HepG2 (cell line): ENCODE measurements at regions not wholly inside any gene's neighbourhood (a gene's known extent, or its start where the extent isn't known, plus 50 kb on each side); places are given as distances from the start of the nearest gene placed in this dataset.

ENCODE experiments used
- ATAC-seq: fragments of 200-7000 bp; cut with Tn5 transposase; 3 replicates; pipeline ENCODE4 v1.9.1; 2020; ENCODE audit warnings: mild to moderate bottlenecking, moderate library complexity
- BruUV-seq: library from RNA; stranded (reverse); fragments of 400-500 nt; replicated peaks from 2 replicates; lab custom pipeline; 2021; lab: Mats Ljungman, UMichigan
- CTCF ChIA-PET: fragments of 300-600 bp; formaldehyde crosslinking; extraction: SDS; loops from one replicate; lab custom pipeline; 2021; ENCODE audit warnings: low total read pairs, inconsistent platforms, low intra/inter-chr PET ratio; lab: Yijun Ruan, JAX
- POLR2A ChIA-PET: fragments of 350-600 bp; sonication (Branson Sonifier 250); formaldehyde crosslinking; loops from one replicate; lab custom pipeline; 2020; ENCODE audit warnings: antibody characterized with exemption, inconsistent platforms; lab: Yijun Ruan, JAX
- DNase-seq: peaks from one replicate; pipeline ENCODE4 v3.0.0-alpha.2; 2015; ENCODE audit warnings: low spot score
- FAIRE-seq: peaks from 3 replicates; lab custom pipeline; 2011; peaks lifted over from hg19 to GRCh38; lab: Jason Lieb, UNC
- H2AFZ ChIP-seq: one replicate; pipeline ENCODE4 v1.6.1; 2011; ENCODE audit warnings: low read length, inconsistent platforms
- H3K27ac ChIP-seq: fragments of 300-600 bp; 3 replicates; pipeline ENCODE4 v1.8.0; 2011; ENCODE audit warnings: mixed run types, mild to moderate bottlenecking, mixed read lengths, low read length, inconsistent platforms; ENCODE audit not compliant: insufficient read depth; ENCODE audit errors: extremely low read length
- H3K27me3 ChIP-seq, 2 experiments: fragments of 200-600 bp in 1 of 2; 2 replicates in 1 of 2; 3 replicates in 1 of 2; pipeline versions ENCODE4 v1.6.0 to v1.8.0; 2011; ENCODE audit warnings: low read length in 2 of 2, mild to moderate bottlenecking in 2 of 2, moderate library complexity in 2 of 2, inconsistent platforms in 1 of 2; ENCODE audit not compliant: insufficient read depth in 2 of 2, control insufficient read depth in 1 of 2
- H3K36me3 ChIP-seq, 2 experiments: fragments of 200-600 bp in 1 of 2; replicated peaks in 1 of 2; 2 replicates in 1 of 2; 3 replicates in 1 of 2; pipeline versions ENCODE4 v1.5.1 to v1.8.0; 2011; ENCODE audit warnings: low read length in 2 of 2, inconsistent platforms in 1 of 2; ENCODE audit not compliant: insufficient read depth in 2 of 2, control insufficient read depth in 1 of 2
- H3K4me1 ChIP-seq: 2 replicates; pipeline ENCODE4 v1.5.1; 2012; ENCODE audit warnings: low read length, inconsistent platforms; ENCODE audit not compliant: insufficient read depth
- H3K4me2 ChIP-seq: 2 replicates; pipeline ENCODE4 v1.6.0; 2011; ENCODE audit warnings: low read depth, low read length, inconsistent platforms
- H3K4me3 ChIP-seq, 3 experiments: fragments of 200-600 bp in 1 of 3; sonication (generic), shearing (Covaris generic) in 1 of 3; replicated peaks in 1 of 3; 2 replicates each; pipeline ENCODE4 v1.5.1; 2011 to 2016; ENCODE audit warnings: low read length in 3 of 3, inconsistent platforms in 2 of 3, low read depth in 2 of 3, mild to moderate bottlenecking in 2 of 3, control low read depth in 1 of 3, mixed read lengths in 1 of 3; ENCODE audit not compliant: insufficient read depth in 1 of 3
- H3K79me2 ChIP-seq: one replicate; pipeline ENCODE4 v1.6.1; 2011; ENCODE audit warnings: low read length, inconsistent platforms; ENCODE audit not compliant: insufficient read depth
- H3K9ac ChIP-seq: 2 replicates; pipeline ENCODE4 v1.6.0; 2011; ENCODE audit warnings: mild to moderate bottlenecking, low read depth, low read length, inconsistent platforms; ENCODE audit not compliant: insufficient read depth
- H3K9me3 ChIP-seq: 2 replicates; pipeline ENCODE4 v1.5.1; 2012; ENCODE audit warnings: mild to moderate bottlenecking, low read length
- H4K20me1 ChIP-seq: 2 replicates; pipeline ENCODE4 v1.6.0; 2011; ENCODE audit warnings: inconsistent platforms, mild to moderate bottlenecking, low read length, moderate library complexity; ENCODE audit not compliant: insufficient read depth
- AFF4 ChIP-seq: sonication (generic); formaldehyde crosslinking; IDR thresholded peaks from 2 replicates; pipeline ENCODE4 v1.4.0; 2020; ENCODE audit warnings: missing genetic modification reagents
- CENPT ChIP-seq: sonication (generic); formaldehyde crosslinking; IDR thresholded peaks from 2 replicates; pipeline ENCODE4 v1.8.0; 2022; ENCODE audit warnings: low read depth, mild to moderate bottlenecking, moderate library complexity, missing genetic modification reagents
- ZNF776 ChIP-seq: sonication (generic); formaldehyde crosslinking; IDR thresholded peaks from 2 replicates; pipeline ENCODE4 v1.4.0; 2020; ENCODE audit warnings: mild to moderate bottlenecking, missing genetic modification reagents
- ZNF841 ChIP-seq: sonication (generic); formaldehyde crosslinking; IDR thresholded peaks from 2 replicates; pipeline ENCODE4 v1.8.1; 2023; ENCODE audit warnings: missing genetic modification reagents, borderline replicate concordance
- WGBS: methylation state at CpG from one replicate; pipeline ENCODE4 v1.1.6; 2017; ENCODE audit warnings: low lambda C conversion rate; 5-methylcytosine and 5-hydroxymethylcytosine counted together
- in situ Hi-C: cut with HindIII; loops from 2 replicates; pipeline ENCODE4 v1.10.0; 2017; ENCODE audit warnings: low pct_unique_long_range_greater_than_20kb; ENCODE audit not compliant: extremely low pct_ligation_motif_present
- intact Hi-C: fragments of 100-400 bp; cut with micrococcal nuclease; formaldehyde crosslinking; loops from one replicate; pipeline ENCODE4 v1.10.0; 2022; ENCODE audit not compliant: unreplicated experiment

GRCh38 chr5:40052808-40053207, 626.9 kb upstream of the PTGER4 start:
- Histone ChIP-seq H3K27ac (no peak overlapping the region), H3K9ac (no peak overlapping the region), H4K20me1 (no peaks in the 10 kb centered on the region), H3K79me2 (no peaks in the 10 kb centered on the region), H3K4me3 (no peak overlapping the region), H3K9me3 (peaks cover 31% of the 10 kb centered on the region), H3K36me3 (no peaks in the 10 kb centered on the region), H3K27me3 (no peaks in the 10 kb centered on the region), H3K4me1 (no peaks in the 10 kb centered on the region), H2AFZ (no peak overlapping the region), H3K4me2 (no peak overlapping the region)
- DNase-seq (no peak), ATAC-seq (no peak), FAIRE-seq (no peak)
- in situ Hi-C loops (no loop called here), intact Hi-C loops (no loop called here)
- POLR2A ChIA-PET: no interaction called here
- no peak for TF ChIP-seq AFF4
- no peak for TF ChIP-seq ZNF841 (CRISPR knock-in tag)
- TF ChIP-seq ZNF776 (CRISPR knock-in tag): no peak
- CTCF ChIA-PET: no interaction called here
- 3% methylated on average over 4 of the region's 4 CpGs for WGBS
- no TSS peak for BruUV-seq

- no peak for ATAC-seq
- Histone ChIP-seq H3K27ac (no peak overlapping the region), H3K27me3 (no peaks in the 10 kb centered on the region), H3K4me1 (no peaks in the 10 kb centered on the region), H3K9me3 (peaks cover 23% of the 10 kb centered on the region), H4K20me1 (no peaks in the 10 kb centered on the region), H3K4me3 (no peak overlapping the region), H3K36me3 (no peaks in the 10 kb centered on the region), H3K79me2 (no peaks in the 10 kb centered on the region), H3K9ac (no peak overlapping the region), H2AFZ (no peak overlapping the region), H3K4me2 (no peak overlapping the region)
- intact Hi-C loops (no loop called here), in situ Hi-C loops (no loop called here)
- TF ChIP-seq CENPT (CRISPR knock-in tag): no peak
- DNase-seq: no peak
- ChIA-PET POLR2A (no interaction called here), CTCF (no interaction called here)
- no peak for FAIRE-seq
- no TSS peak for BruUV-seq
- 0% methylated on average over 1 of the region's 1 CpG for WGBS
Observed at GRCh38 chr5:40046792-40047191, 622.0 kb upstream of the DAB2 start.
